ENCODE measurements at regions not wholly inside any gene's neighbourhood (a gene's known extent, or its start where the extent isn't known, plus 50 kb on each side); places are given as distances from the start of the nearest gene placed in this dataset.

DNA sequence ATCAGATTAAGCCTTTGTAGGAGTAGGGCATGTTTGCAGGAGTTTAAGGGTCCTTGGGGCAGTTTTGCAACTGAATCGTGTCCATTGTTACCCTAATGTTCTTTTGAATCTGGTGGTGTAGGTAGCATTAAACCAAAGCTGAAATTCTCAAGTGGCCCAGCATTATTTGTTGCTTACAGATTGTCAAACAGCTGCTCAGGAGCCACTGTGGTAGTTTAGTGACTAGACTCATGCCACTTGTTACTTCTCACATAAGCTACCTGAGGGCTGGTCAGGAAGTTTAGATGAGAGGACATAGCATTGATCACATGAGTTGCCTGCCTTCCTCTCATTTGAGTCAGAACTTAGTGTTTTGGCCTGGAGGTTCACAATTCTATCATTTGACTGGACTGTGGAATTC, 157.6 kb downstream of the HAUS1 start:
- peaks cover 18 to 36% (median 21%) of the 10 kb centered on the region in 3 donors for H3K4me1 Mint-ChIP-seq

DNA sequence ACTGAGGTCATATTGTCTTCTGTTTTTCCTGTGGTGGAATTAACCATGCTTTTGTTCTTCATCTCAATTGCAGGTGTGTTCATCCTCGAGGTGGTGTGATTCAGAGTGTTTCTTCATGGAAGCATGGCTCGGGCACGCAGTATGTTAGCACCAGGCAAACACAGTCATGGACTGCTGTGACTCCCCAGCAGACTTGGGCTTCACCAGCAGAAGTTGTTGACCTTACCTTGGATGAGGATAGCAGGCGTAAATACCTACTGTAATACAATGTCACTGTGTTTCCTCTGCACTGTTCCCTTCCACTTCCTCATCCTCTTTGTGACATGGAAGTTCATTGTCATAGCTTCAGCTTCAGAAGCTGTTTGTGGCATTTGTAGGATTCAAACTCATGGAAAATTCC, 158.7 kb downstream of the HAUS1 start:
- Mint-ChIP-seq H3K27me3 (no peaks in the 10 kb centered on the region), H3K36me3 (peaks cover 14 to 23% of the 10 kb centered on the region in 2 donors), H3K4me3 (no peak overlapping the region), H3K9me3 (no peaks in the 10 kb centered on the region), H3K27ac (peak overlapping the region in 4 of 6 donors; percentile 50 to 82 (median 58)), H3K4me1 (peaks cover 14 to 29% (median 18%) of the 10 kb centered on the region in 3 donors)
- no peak for ATAC-seq (ENCODE audit: low read depth in 2 of 2)
- DNase-seq: no peak

More for the DNA sequence above, 157.6 kb downstream of the HAUS1 start:
- DNase-seq (no peak), ATAC-seq (ENCODE audit: low read depth in 2 of 2) (no peak)
- H3K27me3 Mint-ChIP-seq: no peaks in the 10 kb centered on the region
- H3K27ac Mint-ChIP-seq: peak overlapping the region in 2 of 6 donors; percentile 59 to 66
- H3K4me3 Mint-ChIP-seq: no peak overlapping the region
- H3K9me3 Mint-ChIP-seq: no peaks in the 10 kb centered on the region
- peaks cover 14 to 23% of the 10 kb centered on the region in 2 donors for H3K36me3 Mint-ChIP-seq

GRCh38 chr18:46264255-46264654, 160.1 kb downstream of the HAUS1 start:
- Mint-ChIP-seq H3K27me3 (no peaks in the 10 kb centered on the region), H3K4me3 (no peak overlapping the region)
- peak; percentile 36 to 58 for ATAC-seq (ENCODE audit: low read depth in 2 of 2)

GRCh38 chr18:46265196-46266156, 161.3 kb downstream of the HAUS1 start:
- Mint-ChIP-seq H3K4me3 (no peak overlapping the region), H3K27ac (peak overlapping the region in 3 of 6 donors; percentile 33 to 37 (median 33)), H3K4me1 (peaks cover 3 to 17% (median 14%) of the 10 kb centered on the region in 3 donors), H3K36me3 (peaks cover 14 to 23% of the 10 kb centered on the region in 2 donors), H3K9me3 (no peaks in the 10 kb centered on the region), H3K27me3 (no peaks in the 10 kb centered on the region)
- ATAC-seq (ENCODE audit: low read depth in 2 of 2): no peak
- DNase-seq: no peak

More at GRCh38 chr18:46264255-46264654, 160.1 kb downstream of the HAUS1 start:
- Mint-ChIP-seq H3K9me3 (no peaks in the 10 kb centered on the region), H3K27ac (peak overlapping the region in 3 of 6 donors; percentile 28 to 76 (median 67)), H3K36me3 (peaks cover 14 to 23% of the 10 kb centered on the region in 2 donors), H3K4me1 (peaks cover 14 to 29% (median 18%) of the 10 kb centered on the region in 3 donors)
- no peak for DNase-seq

DNA sequence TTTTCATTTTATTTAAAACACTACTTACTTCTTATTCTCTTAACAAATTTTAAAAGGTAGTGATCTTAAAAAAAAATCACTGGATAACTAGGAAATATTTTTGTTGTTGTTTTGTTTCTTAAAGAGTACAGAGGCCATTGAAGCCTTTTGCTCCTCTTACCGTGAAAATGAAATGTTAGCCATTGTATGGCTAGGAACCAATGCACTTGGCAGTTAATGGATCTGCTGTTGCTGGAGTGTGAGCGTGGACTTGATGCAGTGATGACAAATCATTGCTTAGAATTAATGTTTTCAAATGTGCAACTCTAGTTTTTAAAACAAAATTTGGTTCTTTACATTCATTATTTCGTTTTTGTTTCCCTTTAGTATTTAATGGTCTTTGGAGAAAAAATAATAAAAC, 162.3 kb downstream of the HAUS1 start:
- Mint-ChIP-seq H3K4me3 (no peak overlapping the region), H3K9me3 (no peaks in the 10 kb centered on the region), H3K27me3 (no peaks in the 10 kb centered on the region), H3K27ac (peak overlapping the region in 1 of 6 donors; percentile 54), H3K4me1 (peaks cover 0 to 11% (median 10%) of the 10 kb centered on the region in 3 donors), H3K36me3 (peaks cover 14 to 23% of the 10 kb centered on the region in 2 donors)
- ATAC-seq (ENCODE audit: low read depth in 2 of 2): no peak
- DNase-seq: no peak

DNA sequence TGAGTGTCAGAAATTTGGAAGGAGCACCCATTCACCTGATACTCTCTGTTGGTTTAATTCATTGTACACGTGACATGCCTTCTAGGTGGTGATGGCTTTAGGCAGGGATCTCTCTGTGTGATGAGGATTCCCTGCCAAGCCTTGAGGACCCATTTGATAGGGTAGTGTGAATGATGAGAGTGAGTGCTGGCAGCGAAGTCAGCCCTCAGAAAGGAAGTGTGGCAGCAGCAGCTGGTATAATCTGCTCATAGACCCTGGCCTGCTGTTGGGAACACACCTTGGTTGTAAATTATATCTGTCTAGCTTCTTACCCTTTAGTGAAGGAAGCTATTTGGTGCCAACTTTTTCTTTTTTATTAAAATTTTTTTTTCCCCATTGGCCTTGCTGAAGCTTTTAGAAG, 164.5 kb downstream of the HAUS1 start:
- no peaks in the 10 kb centered on the region for H3K9me3 Mint-ChIP-seq
- H3K4me1 Mint-ChIP-seq: peaks cover 0 to 5% (median 0%) of the 10 kb centered on the region in 3 donors
- peaks cover 11 to 18% of the 10 kb centered on the region in 2 donors for H3K36me3 Mint-ChIP-seq

DNA sequence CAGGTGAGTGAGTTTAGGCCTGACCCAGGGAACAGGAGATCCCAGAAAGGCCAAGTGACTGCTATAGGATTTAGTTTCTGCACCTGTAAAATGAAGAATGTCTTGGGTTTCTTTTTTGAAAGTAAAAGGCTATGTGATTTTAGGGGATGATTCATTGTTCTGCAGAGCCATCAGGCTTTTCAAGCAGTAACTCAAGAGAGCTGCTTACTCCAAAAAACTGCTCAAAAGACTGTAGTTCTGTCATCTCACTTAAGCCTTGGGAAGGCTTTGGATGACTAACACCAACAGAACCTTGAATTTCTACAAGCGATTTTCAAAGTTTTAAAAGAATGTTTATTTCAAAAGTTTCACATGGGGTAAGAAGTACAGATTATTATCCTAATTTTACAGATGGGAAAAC, 165.1 kb downstream of the HAUS1 start:
- no peaks in the 10 kb centered on the region for H3K9me3 Mint-ChIP-seq
- no peak for DNase-seq
- no peak for ATAC-seq (ENCODE audit: low read depth in 2 of 2)
- peaks cover 0 to 5% (median 3%) of the 10 kb centered on the region in 3 donors for H3K4me1 Mint-ChIP-seq
- H3K27ac Mint-ChIP-seq: peak overlapping the region in 1 of 6 donors; percentile 36
- no peaks in the 10 kb centered on the region for H3K27me3 Mint-ChIP-seq
- peaks cover 5 to 12% of the 10 kb centered on the region in 2 donors for H3K36me3 Mint-ChIP-seq
- H3K4me3 Mint-ChIP-seq: no peak overlapping the region

More for the DNA sequence above, 164.5 kb downstream of the HAUS1 start:
- Mint-ChIP-seq H3K27me3 (no peaks in the 10 kb centered on the region), H3K27ac (peak overlapping the region in 2 of 6 donors; percentile 36 to 73), H3K4me3 (no peak overlapping the region)
- no peak for ATAC-seq (ENCODE audit: low read depth in 2 of 2)
- DNase-seq: no peak

- no peaks in the 10 kb centered on the region for H3K9me3 Mint-ChIP-seq
- ATAC-seq (ENCODE audit: low read depth in 2 of 2) (no peak), DNase-seq (no peak)
- peak overlapping the region in 3 of 6 donors; percentile 3 to 31 (median 8) for H3K27ac Mint-ChIP-seq
- H3K4me3 Mint-ChIP-seq: no peak overlapping the region
- no peaks in the 10 kb centered on the region for H3K36me3 Mint-ChIP-seq
- H3K27me3 Mint-ChIP-seq: no peaks in the 10 kb centered on the region
- H3K4me1 Mint-ChIP-seq: peaks cover 0 to 13% (median 2%) of the 10 kb centered on the region in 3 donors
Measured at GRCh38 chr18:46271488-46271887, 167.3 kb downstream of the HAUS1 start.

- no peak for ATAC-seq (ENCODE audit: low read depth in 2 of 2)
- no peak overlapping the region for H3K4me3 Mint-ChIP-seq
- H3K4me1 Mint-ChIP-seq: peaks cover 0 to 17% (median 2%) of the 10 kb centered on the region in 3 donors
- DNase-seq: no peak
- no peaks in the 10 kb centered on the region for H3K36me3 Mint-ChIP-seq
- H3K9me3 Mint-ChIP-seq: no peaks in the 10 kb centered on the region
- H3K27ac Mint-ChIP-seq: peak overlapping the region in 1 of 6 donors; percentile 2
- H3K27me3 Mint-ChIP-seq: no peaks in the 10 kb centered on the region
Measured at GRCh38 chr18:46273861-46274260, 169.7 kb downstream of the HAUS1 start.

DNA sequence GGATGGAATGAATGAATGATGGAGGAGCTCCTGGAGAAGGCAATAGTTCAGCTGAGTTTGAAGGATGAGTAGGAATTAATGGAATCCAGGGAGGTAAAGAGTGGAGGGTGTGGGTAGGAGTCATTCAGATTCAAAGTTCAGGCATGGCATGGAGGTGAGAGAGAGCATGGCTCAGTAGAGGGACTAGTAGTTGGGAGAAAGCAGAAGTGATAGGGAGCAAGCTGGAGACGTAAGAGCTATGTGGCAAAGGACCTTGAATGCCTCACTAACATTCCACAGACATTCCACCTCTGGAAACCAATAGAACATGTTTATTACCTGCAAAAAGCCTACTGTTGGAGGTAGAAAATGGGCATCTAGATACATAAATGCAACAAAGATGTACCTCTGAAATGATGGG, 170.1 kb downstream of the HAUS1 start:
- peaks cover 0 to 17% (median 2%) of the 10 kb centered on the region in 3 donors for H3K4me1 Mint-ChIP-seq
- H3K27ac Mint-ChIP-seq: peak overlapping the region in 1 of 6 donors; percentile 2
- DNase-seq (no peak), ATAC-seq (ENCODE audit: low read depth in 2 of 2) (no peak)
- H3K27me3 Mint-ChIP-seq: no peaks in the 10 kb centered on the region
- no peaks in the 10 kb centered on the region for H3K36me3 Mint-ChIP-seq
- H3K4me3 Mint-ChIP-seq: no peak overlapping the region
- H3K9me3 Mint-ChIP-seq: no peaks in the 10 kb centered on the region

- peak overlapping the region in 2 of 6 donors; percentile 0 to 39 for H3K27ac Mint-ChIP-seq
- no peak overlapping the region for H3K4me3 Mint-ChIP-seq
- no peak for ATAC-seq (ENCODE audit: low read depth in 2 of 2)
- no peaks in the 10 kb centered on the region for H3K27me3 Mint-ChIP-seq
- no peaks in the 10 kb centered on the region for H3K36me3 Mint-ChIP-seq
- H3K4me1 Mint-ChIP-seq: peaks cover 0 to 17% (median 2%) of the 10 kb centered on the region in 3 donors
- H3K9me3 Mint-ChIP-seq: no peaks in the 10 kb centered on the region
- DNase-seq: no peak
Measured at GRCh38 chr18:46275370-46275769, 171.2 kb downstream of the HAUS1 start.

- Mint-ChIP-seq H3K4me1 (peaks cover 0 to 17% (median 2%) of the 10 kb centered on the region in 3 donors), H3K27ac (no peak overlapping the region), H3K27me3 (no peaks in the 10 kb centered on the region), H3K9me3 (no peaks in the 10 kb centered on the region), H3K36me3 (no peaks in the 10 kb centered on the region), H3K4me3 (no peak overlapping the region)
- DNase-seq (no peak), ATAC-seq (ENCODE audit: low read depth in 2 of 2) (no peak)
Measured at GRCh38 chr18:46276748-46277147, 172.6 kb downstream of the HAUS1 start.

GRCh38 chr18:46278481-46279465, 174.6 kb downstream of the HAUS1 start:
- Mint-ChIP-seq H3K4me1 (peaks cover 0 to 17% (median 0%) of the 10 kb centered on the region in 3 donors), H3K27ac (peak overlapping the region in 3 of 6 donors; percentile 15 to 86 (median 21)), H3K9me3 (no peaks in the 10 kb centered on the region), H3K36me3 (no peaks in the 10 kb centered on the region), H3K4me3 (peak overlapping the region in 1 of 8 donors; percentile 5), H3K27me3 (no peaks in the 10 kb centered on the region)
- ATAC-seq (ENCODE audit: low read depth in 2 of 2) (no peak), DNase-seq (no peak)

Data from naive B cell (primary cell).